Gastrocnemius medialis (tissue), 4 donors: ENCODE measurements at regions not wholly inside any gene's neighbourhood (a gene's known extent, or its start where the extent isn't known, plus 50 kb on each side); places are given as distances from the start of the nearest gene placed in this dataset.

Experiments
- ATAC-seq, 2 donors: fragments of 150-250 bp; one replicate each; pipeline ENCODE4 v1.9.1; 2016
- DNase-seq, 2 donors: peaks; one replicate each; pipeline ENCODE4 v3.0.0-alpha.2; 2019
- H3K27ac ChIP-seq, 4 donors: fragments of 200-600 bp; sonication (generic); 1 replicate in 1 of 4; 2 replicates in 3 of 4; pipeline ENCODE4 v1.5.1; 2016 to 2018; ENCODE audit warnings: mild to moderate bottlenecking in 2 of 4, moderate library complexity in 1 of 4
- H3K27me3 ChIP-seq, 3 donors: fragments of 200-600 bp; sonication (generic) in 2 of 3; 1 replicate in 1 of 3; 2 replicates in 2 of 3; pipeline versions ENCODE4 v1.5.1 to v1.6.0; 2016 to 2019; ENCODE audit warnings: mild to moderate bottlenecking in 1 of 3, moderate library complexity in 1 of 3
- H3K36me3 ChIP-seq, 2 donors: fragments of 200-600 bp; sonication (generic) in 1 of 2; one replicate each; pipeline ENCODE4 v1.5.1; 2017 to 2018
- H3K4me1 ChIP-seq, 2 donors: fragments of 200-600 bp; sonication (generic) in 1 of 2; one replicate each; pipeline ENCODE4 v1.5.1; 2016 to 2017; ENCODE audit warnings: mild to moderate bottlenecking in 2 of 2
- H3K4me3 ChIP-seq, 4 donors: fragments of 200-600 bp; sonication (generic) in 3 of 4; 1 replicate in 1 of 4; 2 replicates in 3 of 4; pipeline ENCODE4 v1.5.1; 2016 to 2019; ENCODE audit warnings: mild to moderate bottlenecking in 2 of 4
- H3K9me3 ChIP-seq, 3 donors: fragments of 200-600 bp; sonication (generic) in 2 of 3; 1 replicate in 1 of 3; 2 replicates in 2 of 3; pipeline ENCODE4 v1.5.1; 2016 to 2019
- CTCF ChIP-seq, 5 experiments: fragments of 450-650 bp in 3 of 5; fragments of 200-600 bp in 2 of 5; sonication (generic) in 2 of 5; IDR thresholded peaks in 4 of 5; conservative IDR thresholded peaks in 1 of 5; 1 replicate in 4 of 5; 2 replicates in 1 of 5; pipeline ENCODE4 v1.5.1; 2016 to 2019; ENCODE audit warnings: antibody characterized with exemption in 5 of 5, mild to moderate bottlenecking in 3 of 5, moderate library complexity in 3 of 5
- POLR2A ChIP-seq, 2 donors: fragments of 450-650 bp; IDR thresholded peaks; one replicate each; pipeline ENCODE4 v1.6.1; 2017; ENCODE audit warnings: antibody characterized with exemption in 2 of 2, mild to moderate bottlenecking in 2 of 2, moderate library complexity in 2 of 2
- in situ Hi-C, 4 donors: fragments of 200-750 bp; cut with MboI; loops; one replicate each; pipeline versions ENCODE4 v1.15.0 to v1.8.0; 2017; ENCODE audit warnings: low sequenced_read_pairs in 4 of 4
- intact Hi-C: fragments of 100-400 bp; cut with DNase I; formaldehyde crosslinking; loops from one replicate; pipeline ENCODE4 v1.15.1; 2023; ENCODE audit warnings: low total_unique reads

GRCh38 chr7:10797157-10797556 is 176.5 kb upstream of the PHF14 start:
- ATAC-seq (no peak), DNase-seq (no peak)
- Histone ChIP-seq H3K4me1 (no peaks in the 10 kb centered on the region), H3K9me3 (no peaks in the 10 kb centered on the region), H3K27ac (no peak overlapping the region), H3K36me3 (no peaks in the 10 kb centered on the region), H3K4me3 (no peak overlapping the region), H3K27me3 (no peaks in the 10 kb centered on the region)
- intact Hi-C loops: no loop called here
- TF ChIP-seq CTCF (IDR thresholded peaks at IDR 0.05 in 4 of 5, conservative IDR thresholded peaks at IDR 0.05 in 1 of 5): no peak
- TF ChIP-seq POLR2A (IDR thresholded peaks at IDR 0.05): no peak
- in situ Hi-C loops: no loop called here

GRCh38 chr7:10798044-10798443 is 175.6 kb upstream of the PHF14 start:
- no peak for ATAC-seq
- intact Hi-C loops: no loop called here
- no peaks in the 10 kb centered on the region for H3K36me3 ChIP-seq

GRCh38 chr7:10799475-10799874 is 174.2 kb upstream of the PHF14 start:
- TF ChIP-seq CTCF (IDR thresholded peaks at IDR 0.05 in 4 of 5, conservative IDR thresholded peaks at IDR 0.05 in 1 of 5) (no peak), POLR2A (IDR thresholded peaks at IDR 0.05) (no peak)
- intact Hi-C loops: no loop called here
- no peak for DNase-seq
- no peaks in the 10 kb centered on the region for H3K9me3 ChIP-seq
- in situ Hi-C loops: no loop called here
- H3K4me3 ChIP-seq: no peak overlapping the region
- H3K4me1 ChIP-seq: no peaks in the 10 kb centered on the region
- no peaks in the 10 kb centered on the region for H3K36me3 ChIP-seq
- no peaks in the 10 kb centered on the region for H3K27me3 ChIP-seq
- no peak overlapping the region for H3K27ac ChIP-seq
- no peak for ATAC-seq

More at GRCh38 chr7:10798044-10798443, 175.6 kb upstream of the PHF14 start:
- no peak for TF ChIP-seq POLR2A (IDR thresholded peaks at IDR 0.05)
- no peak for TF ChIP-seq CTCF (IDR thresholded peaks at IDR 0.05 in 4 of 5, conservative IDR thresholded peaks at IDR 0.05 in 1 of 5)
- Histone ChIP-seq H3K4me1 (no peaks in the 10 kb centered on the region), H3K4me3 (no peak overlapping the region), H3K27ac (no peak overlapping the region), H3K27me3 (no peaks in the 10 kb centered on the region), H3K9me3 (no peaks in the 10 kb centered on the region)
- no peak for DNase-seq
- in situ Hi-C loops: no loop called here

GRCh38 chr7:10802011-10802410 is 171.7 kb upstream of the PHF14 start:
- intact Hi-C loops: no loop called here
- no peaks in the 10 kb centered on the region for H3K4me1 ChIP-seq
- H3K27ac ChIP-seq: no peak overlapping the region
- H3K27me3 ChIP-seq: no peaks in the 10 kb centered on the region
- no peaks in the 10 kb centered on the region for H3K36me3 ChIP-seq
- ATAC-seq (no peak), DNase-seq (no peak)
- H3K4me3 ChIP-seq: no peak overlapping the region
- in situ Hi-C loops: no loop called here
- H3K9me3 ChIP-seq: no peaks in the 10 kb centered on the region
- TF ChIP-seq CTCF (IDR thresholded peaks at IDR 0.05 in 4 of 5, conservative IDR thresholded peaks at IDR 0.05 in 1 of 5): no peak
- TF ChIP-seq POLR2A (IDR thresholded peaks at IDR 0.05): no peak

GRCh38 chr7:10802526-10802925 is 171.1 kb upstream of the PHF14 start:
- in situ Hi-C loops: no loop called here
- DNase-seq: no peak
- Histone ChIP-seq H3K27me3 (no peaks in the 10 kb centered on the region), H3K27ac (no peak overlapping the region), H3K4me3 (no peak overlapping the region), H3K36me3 (no peaks in the 10 kb centered on the region), H3K9me3 (no peaks in the 10 kb centered on the region), H3K4me1 (no peaks in the 10 kb centered on the region)
- no peak for ATAC-seq
- TF ChIP-seq POLR2A (IDR thresholded peaks at IDR 0.05) (no peak), CTCF (IDR thresholded peaks at IDR 0.05 in 4 of 5, conservative IDR thresholded peaks at IDR 0.05 in 1 of 5) (no peak)
- intact Hi-C loops: no loop called here
